OCI-LY1 (cell line): ENCODE measurements at regions not wholly inside any gene's neighbourhood (a gene's known extent, or its start where the extent isn't known, plus 50 kb on each side); places are given as distances from the start of the nearest gene placed in this dataset.

Source experiments
- H2AFZ ChIP-seq: fragments of 200-600 bp; sonication (generic), shearing (Covaris generic); 2 replicates; pipeline ENCODE4 v1.6.0; 2014; ENCODE audit warnings: antibody characterized with exemption, mild to moderate bottlenecking, low read length
- H3F3A ChIP-seq: fragments of 200-600 bp; sonication (generic), shearing (Covaris generic); 2 replicates; pipeline ENCODE4 v1.6.0; 2014; ENCODE audit warnings: mild to moderate bottlenecking, antibody characterized with exemption, low read length, moderate library complexity; ENCODE audit not compliant: insufficient read depth
- H3K27ac ChIP-seq: fragments of 200-600 bp; sonication (generic); 2 replicates; pipeline ENCODE4 v1.5.1; 2014; ENCODE audit warnings: low read length, mixed run types, mild to moderate bottlenecking, low read depth; ENCODE audit not compliant: poor library complexity, severe bottlenecking
- H3K27me3 ChIP-seq: fragments of 200-600 bp; sonication (generic); 2 replicates; pipeline ENCODE4 v1.6.0; 2014; ENCODE audit warnings: antibody characterized with exemption, mild to moderate bottlenecking, low read length, moderate library complexity; ENCODE audit not compliant: insufficient read depth
- H3K36me3 ChIP-seq: fragments of 200-600 bp; sonication (generic); 2 replicates; pipeline ENCODE4 v1.6.1; 2014; ENCODE audit warnings: mild to moderate bottlenecking, antibody characterized with exemption, low read length, moderate library complexity, mixed read lengths; ENCODE audit not compliant: insufficient read depth
- H3K4me1 ChIP-seq: fragments of 200-600 bp; sonication (generic); 2 replicates; pipeline ENCODE4 v1.5.1; 2014; ENCODE audit warnings: mild to moderate bottlenecking, low read length, moderate library complexity; ENCODE audit not compliant: insufficient read depth, severe bottlenecking
- H3K4me2 ChIP-seq: fragments of 200-600 bp; sonication (generic), shearing (Covaris generic); 2 replicates; pipeline ENCODE4 v1.6.1; 2014; ENCODE audit warnings: low read length
- H3K4me3 ChIP-seq: fragments of 200-600 bp; sonication (generic); 2 replicates; pipeline ENCODE4 v1.5.1; 2014; ENCODE audit warnings: low read length, low read depth, mild to moderate bottlenecking, mixed read lengths; ENCODE audit not compliant: poor library complexity, severe bottlenecking
- H3K79me2 ChIP-seq: fragments of 200-600 bp; shearing (Covaris generic); 2 replicates; pipeline ENCODE4 v1.6.1; 2016; ENCODE audit warnings: mixed run types, low read length, mixed read lengths; ENCODE audit not compliant: insufficient read depth
- H3K9ac ChIP-seq: fragments of 200-600 bp; sonication (generic), shearing (Covaris generic); 2 replicates; pipeline ENCODE4 v1.6.1; 2014; ENCODE audit warnings: mild to moderate bottlenecking, low read length, mixed read lengths
- H3K9me2 ChIP-seq: fragments of 200-600 bp; sonication (generic), shearing (Covaris generic); 2 replicates; pipeline ENCODE4 v1.6.1; 2014; ENCODE audit warnings: low read depth, mild to moderate bottlenecking, low read length, mixed read lengths
- H3K9me3 ChIP-seq: fragments of 200-600 bp; shearing (Covaris generic); 2 replicates; pipeline ENCODE4 v1.6.1; 2014; ENCODE audit warnings: low read length, mixed read lengths
- H4K20me1 ChIP-seq: fragments of 200-600 bp; sonication (generic), shearing (Covaris generic); 2 replicates; pipeline ENCODE4 v1.6.0; 2016; ENCODE audit warnings: mild to moderate bottlenecking, low read length; ENCODE audit not compliant: insufficient read depth
- EZH2 ChIP-seq: fragments of 200-600 bp; sonication (generic), shearing (Covaris generic); IDR thresholded peaks from 2 replicates; pipeline ENCODE4 v1.8.0; 2017; ENCODE audit warnings: borderline replicate concordance, mixed run types, mild to moderate bottlenecking, antibody characterized with exemption, low read length, moderate library complexity, mixed read lengths
- TF ChIP-seq, protein P1 (sequence below): fragments of 200-600 bp; sonication (generic), shearing (Covaris generic); IDR thresholded peaks from 2 replicates; pipeline ENCODE4 v1.5.1; 2017; ENCODE audit warnings: mild to moderate bottlenecking, antibody characterized with exemption, low read length, moderate library complexity, mixed read lengths

DNA sequence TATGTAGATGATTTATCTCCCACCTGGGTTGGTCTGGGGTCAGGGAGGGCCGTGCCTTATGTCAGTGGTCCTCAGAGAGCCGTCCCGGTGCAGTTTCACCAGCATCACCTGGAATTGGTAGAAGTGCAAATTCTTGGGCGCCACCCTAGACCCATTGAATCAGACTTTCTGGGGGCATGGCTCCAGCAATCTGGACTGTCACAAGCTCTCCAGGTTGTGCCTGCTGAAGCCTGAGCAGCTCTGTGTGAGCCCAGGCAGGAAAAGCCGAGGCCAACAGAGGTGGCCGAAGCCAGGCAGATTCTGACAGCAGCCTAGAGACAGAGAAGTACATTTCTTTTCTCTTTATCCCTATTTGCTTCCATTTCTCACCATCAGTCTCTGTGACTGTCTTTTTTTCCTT is 98.4 kb upstream of the SEC11C start:
- no peak overlapping the region for H3K27ac ChIP-seq
- TF ChIP-seq EZH2, result no peak
- TF ChIP-seq, protein P1, sequence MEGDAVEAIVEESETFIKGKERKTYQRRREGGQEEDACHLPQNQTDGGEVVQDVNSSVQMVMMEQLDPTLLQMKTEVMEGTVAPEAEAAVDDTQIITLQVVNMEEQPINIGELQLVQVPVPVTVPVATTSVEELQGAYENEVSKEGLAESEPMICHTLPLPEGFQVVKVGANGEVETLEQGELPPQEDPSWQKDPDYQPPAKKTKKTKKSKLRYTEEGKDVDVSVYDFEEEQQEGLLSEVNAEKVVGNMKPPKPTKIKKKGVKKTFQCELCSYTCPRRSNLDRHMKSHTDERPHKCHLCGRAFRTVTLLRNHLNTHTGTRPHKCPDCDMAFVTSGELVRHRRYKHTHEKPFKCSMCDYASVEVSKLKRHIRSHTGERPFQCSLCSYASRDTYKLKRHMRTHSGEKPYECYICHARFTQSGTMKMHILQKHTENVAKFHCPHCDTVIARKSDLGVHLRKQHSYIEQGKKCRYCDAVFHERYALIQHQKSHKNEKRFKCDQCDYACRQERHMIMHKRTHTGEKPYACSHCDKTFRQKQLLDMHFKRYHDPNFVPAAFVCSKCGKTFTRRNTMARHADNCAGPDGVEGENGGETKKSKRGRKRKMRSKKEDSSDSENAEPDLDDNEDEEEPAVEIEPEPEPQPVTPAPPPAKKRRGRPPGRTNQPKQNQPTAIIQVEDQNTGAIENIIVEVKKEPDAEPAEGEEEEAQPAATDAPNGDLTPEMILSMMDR, result no peak
- no peaks in the 10 kb centered on the region for H3F3A ChIP-seq
- no peak overlapping the region for H3K9ac ChIP-seq
- H3K9me3 ChIP-seq, result no peaks in the 10 kb centered on the region
- no peaks in the 10 kb centered on the region for H3K79me2 ChIP-seq
- no peak overlapping the region for H3K4me2 ChIP-seq
- no peak overlapping the region for H3K4me3 ChIP-seq
- no peaks in the 10 kb centered on the region for H4K20me1 ChIP-seq
- no peaks in the 10 kb centered on the region for H3K4me1 ChIP-seq
- no peaks in the 10 kb centered on the region for H3K36me3 ChIP-seq
- no peaks in the 10 kb centered on the region for H3K27me3 ChIP-seq
- H3K9me2 ChIP-seq, result no peaks in the 10 kb centered on the region
- no peak overlapping the region for H2AFZ ChIP-seq

DNA sequence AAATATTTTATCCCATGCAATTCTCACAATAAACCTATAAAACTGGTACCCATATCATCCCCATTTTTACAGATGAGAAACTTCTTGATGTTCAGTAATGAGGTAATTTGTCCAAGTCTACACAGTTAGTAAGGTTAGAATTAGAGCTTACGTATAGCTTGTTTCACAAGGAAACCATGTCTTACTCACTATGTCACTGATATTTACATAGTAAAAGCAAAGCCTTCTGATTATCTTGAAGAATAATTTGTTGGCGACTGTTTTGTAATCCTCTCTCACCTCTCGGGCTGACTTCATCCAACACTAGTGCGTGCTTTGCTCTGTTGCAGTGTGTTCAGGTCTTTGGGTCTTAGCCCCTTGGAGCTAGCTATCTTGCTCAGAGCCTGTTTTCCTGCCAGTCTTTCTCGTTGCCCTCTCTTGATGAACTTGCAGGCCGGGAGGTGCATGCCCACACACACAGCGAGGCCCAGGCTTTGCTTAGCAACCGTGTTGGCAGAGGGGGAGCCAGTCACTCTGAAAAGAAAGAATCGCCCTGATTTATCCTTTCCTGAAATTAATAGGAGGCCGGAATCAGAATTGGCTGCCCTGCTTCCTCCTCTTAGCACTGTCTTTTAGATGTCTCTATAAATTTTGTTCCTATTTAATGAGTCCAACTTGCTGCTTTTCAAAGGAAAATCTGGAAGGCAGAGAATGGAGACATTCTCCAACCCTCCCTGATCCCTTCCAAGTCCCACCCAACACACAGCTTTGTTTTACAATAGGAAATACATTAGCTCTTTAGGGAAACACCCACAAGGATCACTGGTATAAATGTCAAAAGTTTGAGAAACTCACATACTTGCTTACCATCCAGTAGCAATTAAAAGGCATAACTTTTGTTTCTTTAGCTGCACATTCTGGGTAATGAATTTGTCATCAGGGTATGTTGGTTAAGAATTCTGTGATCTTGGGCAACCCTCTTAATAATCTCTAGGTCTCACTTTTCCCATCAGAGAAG is 97.6 kb upstream of the SEC11C start:
- no peaks in the 10 kb centered on the region for H4K20me1 ChIP-seq
- no peak overlapping the region for H3K27ac ChIP-seq
- no peaks in the 10 kb centered on the region for H3F3A ChIP-seq
- no peaks in the 10 kb centered on the region for H3K79me2 ChIP-seq
- H3K4me2 ChIP-seq, result no peak overlapping the region
- no peaks in the 10 kb centered on the region for H3K36me3 ChIP-seq
- no peak overlapping the region for H2AFZ ChIP-seq
- no peaks in the 10 kb centered on the region for H3K27me3 ChIP-seq
- no peaks in the 10 kb centered on the region for H3K4me1 ChIP-seq
- no peak overlapping the region for H3K4me3 ChIP-seq
- H3K9me2 ChIP-seq, result no peaks in the 10 kb centered on the region
- no peak overlapping the region for H3K9ac ChIP-seq
- TF ChIP-seq, protein P1, result no peak
- no peak for TF ChIP-seq EZH2
- H3K9me3 ChIP-seq, result no peaks in the 10 kb centered on the region

DNA sequence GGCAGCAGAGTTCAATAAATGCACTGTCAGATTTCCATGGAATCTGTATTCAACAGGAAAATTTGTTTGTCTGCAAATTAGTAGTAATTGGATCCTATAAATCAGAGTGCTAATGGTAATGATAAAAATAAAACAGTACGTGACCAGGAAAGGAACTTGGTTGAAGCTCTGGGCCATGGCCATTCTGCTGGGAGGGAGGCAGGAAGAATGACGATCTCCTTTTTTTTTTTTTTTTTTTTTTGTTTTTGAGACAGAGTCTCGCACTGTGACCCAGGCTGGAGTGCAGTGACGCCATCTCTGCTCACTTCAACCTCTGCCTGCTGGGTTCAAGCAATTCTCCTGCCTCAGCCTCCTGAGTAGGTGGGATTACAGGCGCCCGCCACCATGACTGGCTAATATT is 94.8 kb upstream of the SEC11C start:
- H3K9me2 ChIP-seq, result no peaks in the 10 kb centered on the region
- no peaks in the 10 kb centered on the region for H4K20me1 ChIP-seq
- no peaks in the 10 kb centered on the region for H3K4me1 ChIP-seq
- no peaks in the 10 kb centered on the region for H3K9me3 ChIP-seq
- no peaks in the 10 kb centered on the region for H3K79me2 ChIP-seq
- no peak overlapping the region for H3K9ac ChIP-seq
- H3K36me3 ChIP-seq, result no peaks in the 10 kb centered on the region
- no peak overlapping the region for H2AFZ ChIP-seq
- TF ChIP-seq, protein P1, result no peak
- no peak for TF ChIP-seq EZH2
- H3K27me3 ChIP-seq, result no peaks in the 10 kb centered on the region
- H3F3A ChIP-seq, result no peaks in the 10 kb centered on the region
- H3K4me3 ChIP-seq, result no peak overlapping the region
- H3K27ac ChIP-seq, result no peak overlapping the region
- H3K4me2 ChIP-seq, result no peak overlapping the region
